ENCODE measurements at regions not wholly inside any gene's neighbourhood (a gene's known extent, or its start where the extent isn't known, plus 50 kb on each side); places are given as distances from the start of the nearest gene placed in this dataset.

GRCh38 chr22:23415490-23415851, 164.6 kb downstream of the IGLL1 start:
- TF ChIP-seq CTCF (IDR thresholded peaks at IDR 0.05; ENCODE audit: unreplicated experiment in 3 of 3), result no peak
- H3K27ac Mint-ChIP-seq, result peak overlapping the region in 1 of 3 experiments; percentile 54
- no peaks in the 10 kb centered on the region for H3K9me3 Mint-ChIP-seq
- H3K4me3 Mint-ChIP-seq, result no peak overlapping the region
- no peaks in the 10 kb centered on the region for H3K36me3 Mint-ChIP-seq (ENCODE audit: low read depth)
- peaks cover 7% of the 10 kb centered on the region for H3K27me3 Mint-ChIP-seq (ENCODE audit: low read depth)
- H3K4me1 Mint-ChIP-seq, result peaks cover 27% of the 10 kb centered on the region

GRCh38 chr22:23414727-23415489, 165.2 kb downstream of the IGLL1 start:
- TF ChIP-seq CTCF (IDR thresholded peaks at IDR 0.05; ENCODE audit: unreplicated experiment in 3 of 3), result no peak
- Mint-ChIP-seq H3K36me3 (ENCODE audit: low read depth) (no peaks in the 10 kb centered on the region), H3K4me3 (no peak overlapping the region), H3K27ac (no peak overlapping the region), H3K4me1 (peaks cover 28% of the 10 kb centered on the region), H3K9me3 (no peaks in the 10 kb centered on the region), H3K27me3 (ENCODE audit: low read depth) (peaks cover 7% of the 10 kb centered on the region)

GRCh38 chr22:23411739-23412138, 168.4 kb downstream of the IGLL1 start:
- no peak overlapping the region for H3K4me3 Mint-ChIP-seq
- H3K4me1 Mint-ChIP-seq, result peaks cover 43% of the 10 kb centered on the region
- TF ChIP-seq CTCF (IDR thresholded peaks at IDR 0.05; ENCODE audit: unreplicated experiment in 3 of 3), result no peak
- no peaks in the 10 kb centered on the region for H3K27me3 Mint-ChIP-seq (ENCODE audit: low read depth)
- peak overlapping the region in 2 of 3 experiments; percentile 63 to 71 for H3K27ac Mint-ChIP-seq
- no peaks in the 10 kb centered on the region for H3K36me3 Mint-ChIP-seq (ENCODE audit: low read depth)
- H3K9me3 Mint-ChIP-seq, result no peaks in the 10 kb centered on the region

GRCh38 chr22:23410411-23410810, 169.7 kb downstream of the IGLL1 start:
- Mint-ChIP-seq H3K9me3 (no peaks in the 10 kb centered on the region), H3K4me1 (peaks cover 43% of the 10 kb centered on the region), H3K27me3 (ENCODE audit: low read depth) (no peaks in the 10 kb centered on the region), H3K4me3 (no peak overlapping the region), H3K36me3 (ENCODE audit: low read depth) (no peaks in the 10 kb centered on the region), H3K27ac (no peak overlapping the region)
- TF ChIP-seq CTCF (IDR thresholded peaks at IDR 0.05; ENCODE audit: unreplicated experiment in 3 of 3), result no peak

- H3K9me3 Mint-ChIP-seq, result no peaks in the 10 kb centered on the region
- no peak for TF ChIP-seq CTCF (IDR thresholded peaks at IDR 0.05; ENCODE audit: unreplicated experiment in 3 of 3)
- H3K4me3 Mint-ChIP-seq, result no peak overlapping the region
- no peaks in the 10 kb centered on the region for H3K36me3 Mint-ChIP-seq (ENCODE audit: low read depth)
- peak overlapping the region in 2 of 3 experiments; percentile 63 to 80 for H3K27ac Mint-ChIP-seq
- no peaks in the 10 kb centered on the region for H3K27me3 Mint-ChIP-seq (ENCODE audit: low read depth)
- H3K4me1 Mint-ChIP-seq, result peaks cover 43% of the 10 kb centered on the region
Measured at GRCh38 chr22:23409976-23410375, 170.1 kb downstream of the IGLL1 start.

GRCh38 chr22:23408321-23408720, 171.8 kb downstream of the IGLL1 start:
- Mint-ChIP-seq H3K4me3 (no peak overlapping the region), H3K27ac (peak overlapping the region; percentile 63 to 80 (median 73)), H3K36me3 (ENCODE audit: low read depth) (no peaks in the 10 kb centered on the region), H3K9me3 (no peaks in the 10 kb centered on the region), H3K4me1 (peaks cover 36% of the 10 kb centered on the region), H3K27me3 (ENCODE audit: low read depth) (no peaks in the 10 kb centered on the region)
- no peak for TF ChIP-seq CTCF (IDR thresholded peaks at IDR 0.05; ENCODE audit: unreplicated experiment in 3 of 3)
